ENCODE measurements at regions not wholly inside any gene's neighbourhood (a gene's known extent, or its start where the extent isn't known, plus 50 kb on each side); places are given as distances from the start of the nearest gene placed in this dataset.

DNA sequence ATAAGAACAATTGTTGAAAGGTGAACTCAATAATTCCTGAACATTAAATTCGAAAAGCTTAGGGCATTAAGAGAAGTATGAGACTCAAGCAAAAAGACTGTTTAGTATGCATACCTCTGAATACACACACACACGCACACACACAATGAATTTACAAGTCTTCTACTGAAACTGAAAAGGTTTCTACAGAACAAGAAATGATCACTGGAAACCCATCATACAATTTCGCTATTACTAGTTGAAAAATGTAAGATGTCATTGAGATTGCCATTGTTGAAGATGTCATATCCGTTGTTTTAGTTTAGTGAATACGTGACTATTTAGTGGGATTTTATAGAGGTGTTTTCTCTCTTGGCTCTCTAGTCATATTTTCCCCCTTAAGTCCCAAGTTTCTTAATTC, 106.8 kb downstream of the FOXB1 start:
- no peak for DNase-seq
- Histone ChIP-seq H3K4me1 (no peaks in the 10 kb centered on the region), H3K36me3 (no peaks in the 10 kb centered on the region), H3K9me3 (no peaks in the 10 kb centered on the region), H3K9ac (ENCODE audit: low read depth in 2 of 2, low read length in 2 of 2) (no peak overlapping the region), H3K4me3 (no peak overlapping the region), H3K27me3 (no peaks in the 10 kb centered on the region), H3K27ac (no peak overlapping the region)
- TF ChIP-seq, protein P1, sequence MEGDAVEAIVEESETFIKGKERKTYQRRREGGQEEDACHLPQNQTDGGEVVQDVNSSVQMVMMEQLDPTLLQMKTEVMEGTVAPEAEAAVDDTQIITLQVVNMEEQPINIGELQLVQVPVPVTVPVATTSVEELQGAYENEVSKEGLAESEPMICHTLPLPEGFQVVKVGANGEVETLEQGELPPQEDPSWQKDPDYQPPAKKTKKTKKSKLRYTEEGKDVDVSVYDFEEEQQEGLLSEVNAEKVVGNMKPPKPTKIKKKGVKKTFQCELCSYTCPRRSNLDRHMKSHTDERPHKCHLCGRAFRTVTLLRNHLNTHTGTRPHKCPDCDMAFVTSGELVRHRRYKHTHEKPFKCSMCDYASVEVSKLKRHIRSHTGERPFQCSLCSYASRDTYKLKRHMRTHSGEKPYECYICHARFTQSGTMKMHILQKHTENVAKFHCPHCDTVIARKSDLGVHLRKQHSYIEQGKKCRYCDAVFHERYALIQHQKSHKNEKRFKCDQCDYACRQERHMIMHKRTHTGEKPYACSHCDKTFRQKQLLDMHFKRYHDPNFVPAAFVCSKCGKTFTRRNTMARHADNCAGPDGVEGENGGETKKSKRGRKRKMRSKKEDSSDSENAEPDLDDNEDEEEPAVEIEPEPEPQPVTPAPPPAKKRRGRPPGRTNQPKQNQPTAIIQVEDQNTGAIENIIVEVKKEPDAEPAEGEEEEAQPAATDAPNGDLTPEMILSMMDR (IDR thresholded peaks at IDR 0.05): no peak
- intact Hi-C loops (cut with DNase I): no loop called here

DNA sequence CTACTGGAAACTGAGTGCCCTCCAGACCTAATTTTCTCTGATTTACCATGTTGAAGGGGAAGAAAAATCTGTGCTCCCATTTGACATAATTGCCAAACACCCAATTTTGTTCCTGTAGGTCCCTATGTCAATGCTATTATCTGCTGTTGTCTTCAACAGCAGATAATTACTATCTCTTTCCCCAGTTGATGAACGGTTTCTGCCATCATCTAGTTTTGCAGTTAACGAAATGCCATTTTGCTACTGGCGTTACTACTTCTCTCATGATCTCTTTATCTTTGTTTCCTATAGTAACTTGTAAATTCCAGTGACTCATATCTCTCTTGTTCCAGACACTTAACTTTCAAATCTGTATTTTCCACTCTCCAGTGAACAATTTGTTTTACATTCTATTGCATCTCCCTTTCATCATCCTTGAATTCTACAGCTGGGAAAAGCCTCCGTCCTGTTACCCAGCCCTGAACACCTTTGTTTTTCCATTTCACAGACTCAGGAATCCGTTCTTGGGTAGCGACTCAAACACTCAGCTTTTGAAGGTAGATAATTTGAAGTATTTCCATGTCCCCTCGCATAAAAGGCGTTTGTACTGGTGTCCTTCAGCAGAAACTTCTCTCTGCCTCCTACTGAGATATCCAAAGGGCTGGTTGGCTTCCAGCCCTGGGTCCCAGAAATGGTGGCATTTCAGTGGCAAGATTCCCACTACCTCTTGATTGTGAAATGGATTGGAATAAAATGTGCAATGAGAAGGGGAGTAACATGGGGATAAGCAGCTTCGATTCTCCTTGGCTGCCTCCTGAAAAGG, 111.7 kb downstream of the FOXB1 start:
- intact Hi-C loops (cut with DNase I): no loop called here
- TF ChIP-seq, protein P1 (IDR thresholded peaks at IDR 0.05): no peak
- Histone ChIP-seq H3K4me3 (no peak overlapping the region), H3K27me3 (no peaks in the 10 kb centered on the region), H3K4me1 (no peaks in the 10 kb centered on the region), H3K27ac (no peak overlapping the region), H3K9ac (ENCODE audit: low read depth in 2 of 2, low read length in 2 of 2) (no peak overlapping the region), H3K9me3 (no peaks in the 10 kb centered on the region), H3K36me3 (no peaks in the 10 kb centered on the region)
- DNase-seq: no peak

DNA sequence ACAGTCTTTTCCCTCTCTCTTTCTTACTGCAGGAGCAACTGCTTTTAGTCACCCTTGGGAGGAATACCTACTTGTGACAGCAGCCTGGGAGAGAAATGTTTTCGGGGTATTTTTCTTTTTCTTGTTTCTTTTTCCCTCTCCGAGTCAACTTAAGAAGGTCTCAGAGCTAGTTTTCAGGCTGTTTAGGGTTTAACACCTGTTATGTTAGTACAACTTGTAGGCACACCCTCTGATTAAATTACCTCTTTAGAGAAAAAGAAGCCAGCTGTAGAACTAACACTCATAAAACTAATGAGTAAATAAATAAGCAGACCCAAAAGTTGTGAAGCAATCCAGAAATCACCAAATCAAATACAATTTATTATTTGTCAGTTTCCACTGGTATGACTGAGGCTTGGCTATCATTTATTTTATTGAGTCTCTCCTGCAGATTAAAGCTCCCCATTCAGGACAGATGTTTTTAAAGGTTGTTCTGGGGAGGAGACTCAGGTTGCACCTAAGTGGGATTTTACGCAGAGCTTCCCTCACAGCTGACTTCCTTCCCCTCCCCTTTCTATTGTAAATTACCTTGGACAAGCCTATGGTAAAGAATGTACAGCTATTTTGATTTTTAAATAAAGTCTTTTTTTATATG, 112.5 kb downstream of the FOXB1 start:
- no peak for DNase-seq
- no peak overlapping the region for H3K9ac ChIP-seq (ENCODE audit: low read depth in 2 of 2, low read length in 2 of 2)
- no peaks in the 10 kb centered on the region for H3K36me3 ChIP-seq
- H3K27me3 ChIP-seq: no peaks in the 10 kb centered on the region
- H3K9me3 ChIP-seq: no peaks in the 10 kb centered on the region
- H3K27ac ChIP-seq: no peak overlapping the region
- H3K4me3 ChIP-seq: no peak overlapping the region
- intact Hi-C loops (cut with DNase I): no loop called here
- no peaks in the 10 kb centered on the region for H3K4me1 ChIP-seq
- TF ChIP-seq, protein P1 (IDR thresholded peaks at IDR 0.05): no peak

DNA sequence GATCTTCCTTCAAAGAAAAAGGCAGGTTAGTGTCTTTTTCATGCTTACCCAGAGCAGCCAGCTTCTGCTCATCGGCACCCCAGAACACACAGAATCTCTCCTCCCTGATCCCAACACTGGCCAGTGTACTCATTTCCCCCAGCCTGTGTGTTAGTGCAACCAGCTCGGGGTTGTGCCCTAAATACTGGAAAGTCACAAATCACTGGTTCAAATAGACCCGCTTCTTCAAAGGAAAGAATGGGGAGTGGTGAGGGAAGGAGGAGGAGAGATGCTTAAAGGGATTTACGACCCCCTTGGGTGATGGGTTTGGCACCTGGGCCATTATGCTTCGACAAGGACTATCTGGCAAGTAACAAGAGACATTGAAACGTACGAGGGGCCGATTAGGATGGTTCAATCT, 114.0 kb downstream of the FOXB1 start:
- TF ChIP-seq, protein P1 (IDR thresholded peaks at IDR 0.05): no peak

DNA sequence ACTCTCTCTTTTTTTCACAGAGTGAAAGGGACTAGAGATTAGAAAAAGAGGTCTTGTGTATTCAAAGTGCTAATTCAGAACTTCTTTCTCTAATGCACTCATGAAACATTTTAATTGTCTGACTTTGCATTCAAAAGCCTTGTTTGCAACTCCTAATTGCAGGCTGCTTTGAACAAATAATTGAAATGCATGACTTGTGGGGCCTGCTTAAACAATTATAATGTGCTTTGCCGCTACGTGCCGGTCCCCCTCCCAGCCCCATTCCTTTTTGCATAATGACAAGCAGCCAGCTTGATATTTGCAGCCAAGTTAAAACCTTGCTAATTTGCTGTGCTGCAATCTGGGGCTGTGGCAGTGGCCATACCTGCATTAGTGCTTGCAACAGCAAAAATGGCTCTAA, 114.5 kb downstream of the FOXB1 start:
- Histone ChIP-seq H3K9ac (ENCODE audit: low read depth in 2 of 2, low read length in 2 of 2) (no peak overlapping the region), H3K4me3 (no peak overlapping the region), H3K27me3 (no peaks in the 10 kb centered on the region), H3K36me3 (no peaks in the 10 kb centered on the region), H3K4me1 (no peaks in the 10 kb centered on the region), H3K27ac (no peak overlapping the region), H3K9me3 (no peaks in the 10 kb centered on the region)
- TF ChIP-seq, protein P1 (IDR thresholded peaks at IDR 0.05): no peak
- no peak for DNase-seq
- intact Hi-C loops (cut with DNase I): no loop called here

More for the DNA sequence above, 114.0 kb downstream of the FOXB1 start:
- no peaks in the 10 kb centered on the region for H3K36me3 ChIP-seq
- intact Hi-C loops (cut with DNase I): no loop called here
- H3K4me1 ChIP-seq: no peaks in the 10 kb centered on the region
- no peak overlapping the region for H3K27ac ChIP-seq
- no peak for DNase-seq
- H3K4me3 ChIP-seq: no peak overlapping the region
- no peak overlapping the region for H3K9ac ChIP-seq (ENCODE audit: low read depth in 2 of 2, low read length in 2 of 2)
- H3K9me3 ChIP-seq: no peaks in the 10 kb centered on the region
- H3K27me3 ChIP-seq: no peaks in the 10 kb centered on the region

Measured in colonic mucosa (tissue), 4 donors.